ENCODE measurements at regions not wholly inside any gene's neighbourhood (a gene's known extent, or its start where the extent isn't known, plus 50 kb on each side); places are given as distances from the start of the nearest gene placed in this dataset.

- Histone ChIP-seq H3K27ac (no peak overlapping the region), H3K4me1 (no peaks in the 10 kb centered on the region), H3K36me3 (ENCODE audit: control insufficient read depth, insufficient read depth, low read length) (no peaks in the 10 kb centered on the region), H3K4me2 (ENCODE audit: low read length) (no peak overlapping the region), H2AFZ (no peak overlapping the region), H3K27me3 (ENCODE audit: control insufficient read depth, insufficient read depth, low read length) (no peaks in the 10 kb centered on the region), H3K4me3 (ENCODE audit: low read depth, low read length) (no peak overlapping the region), H3K9ac (no peak overlapping the region), H3K9me3 (ENCODE audit: control insufficient read depth, low read length) (no peaks in the 10 kb centered on the region), H3K79me2 (no peaks in the 10 kb centered on the region)
- TF ChIP-seq, protein P1, sequence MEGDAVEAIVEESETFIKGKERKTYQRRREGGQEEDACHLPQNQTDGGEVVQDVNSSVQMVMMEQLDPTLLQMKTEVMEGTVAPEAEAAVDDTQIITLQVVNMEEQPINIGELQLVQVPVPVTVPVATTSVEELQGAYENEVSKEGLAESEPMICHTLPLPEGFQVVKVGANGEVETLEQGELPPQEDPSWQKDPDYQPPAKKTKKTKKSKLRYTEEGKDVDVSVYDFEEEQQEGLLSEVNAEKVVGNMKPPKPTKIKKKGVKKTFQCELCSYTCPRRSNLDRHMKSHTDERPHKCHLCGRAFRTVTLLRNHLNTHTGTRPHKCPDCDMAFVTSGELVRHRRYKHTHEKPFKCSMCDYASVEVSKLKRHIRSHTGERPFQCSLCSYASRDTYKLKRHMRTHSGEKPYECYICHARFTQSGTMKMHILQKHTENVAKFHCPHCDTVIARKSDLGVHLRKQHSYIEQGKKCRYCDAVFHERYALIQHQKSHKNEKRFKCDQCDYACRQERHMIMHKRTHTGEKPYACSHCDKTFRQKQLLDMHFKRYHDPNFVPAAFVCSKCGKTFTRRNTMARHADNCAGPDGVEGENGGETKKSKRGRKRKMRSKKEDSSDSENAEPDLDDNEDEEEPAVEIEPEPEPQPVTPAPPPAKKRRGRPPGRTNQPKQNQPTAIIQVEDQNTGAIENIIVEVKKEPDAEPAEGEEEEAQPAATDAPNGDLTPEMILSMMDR (IDR thresholded peaks at IDR 0.05) = no peak
Measured at GRCh38 chr13:34640179-34640992, 301.7 kb upstream of the NBEA start.

GRCh38 chr13:34640993-34641330 is 301.1 kb upstream of the NBEA start:
- H3K79me2 ChIP-seq = no peaks in the 10 kb centered on the region

GRCh38 chr13:34647379-34648150 is 294.5 kb upstream of the NBEA start:
- Histone ChIP-seq H3K36me3 (ENCODE audit: control insufficient read depth, insufficient read depth, low read length) (no peaks in the 10 kb centered on the region), H2AFZ (no peak overlapping the region), H3K4me2 (ENCODE audit: low read length) (no peak overlapping the region), H3K9ac (no peak overlapping the region), H3K9me3 (ENCODE audit: control insufficient read depth, low read length) (no peaks in the 10 kb centered on the region), H3K27ac (no peak overlapping the region), H3K79me2 (no peaks in the 10 kb centered on the region), H3K4me3 (ENCODE audit: low read depth, low read length) (no peak overlapping the region), H3K4me1 (no peaks in the 10 kb centered on the region), H3K27me3 (ENCODE audit: control insufficient read depth, insufficient read depth, low read length) (no peaks in the 10 kb centered on the region)
- TF ChIP-seq, protein P1 (IDR thresholded peaks at IDR 0.05) = no peak

More at GRCh38 chr13:34640993-34641330, 301.1 kb upstream of the NBEA start:
- Histone ChIP-seq H3K9me3 (ENCODE audit: control insufficient read depth, low read length) (no peaks in the 10 kb centered on the region), H3K27ac (no peak overlapping the region), H3K4me2 (ENCODE audit: low read length) (no peak overlapping the region), H3K9ac (no peak overlapping the region), H3K4me1 (no peaks in the 10 kb centered on the region), H3K27me3 (ENCODE audit: control insufficient read depth, insufficient read depth, low read length) (no peaks in the 10 kb centered on the region), H3K36me3 (ENCODE audit: control insufficient read depth, insufficient read depth, low read length) (no peaks in the 10 kb centered on the region), H2AFZ (no peak overlapping the region), H3K4me3 (ENCODE audit: low read depth, low read length) (no peak overlapping the region)
- TF ChIP-seq, protein P1 (IDR thresholded peaks at IDR 0.05) = no peak

GRCh38 chr13:34654203-34654602 is 287.9 kb upstream of the NBEA start:
- H3K4me2 ChIP-seq (ENCODE audit: low read length) = no peak overlapping the region
- no peak overlapping the region for H2AFZ ChIP-seq
- H3K27ac ChIP-seq = no peak overlapping the region
- no peaks in the 10 kb centered on the region for H3K36me3 ChIP-seq (ENCODE audit: control insufficient read depth, insufficient read depth, low read length)
- H3K9me3 ChIP-seq (ENCODE audit: control insufficient read depth, low read length) = no peaks in the 10 kb centered on the region
- H3K9ac ChIP-seq = no peak overlapping the region
- no peaks in the 10 kb centered on the region for H3K27me3 ChIP-seq (ENCODE audit: control insufficient read depth, insufficient read depth, low read length)
- no peaks in the 10 kb centered on the region for H3K4me1 ChIP-seq
- no peak overlapping the region for H3K4me3 ChIP-seq (ENCODE audit: low read depth, low read length)
- TF ChIP-seq, protein P1 (IDR thresholded peaks at IDR 0.05) = no peak
- no peaks in the 10 kb centered on the region for H3K79me2 ChIP-seq
